ENCODE measurements at regions not wholly inside any gene's neighbourhood (a gene's known extent, or its start where the extent isn't known, plus 50 kb on each side); places are given as distances from the start of the nearest gene placed in this dataset.

GRCh38 chr20:56797023-56797422, 167.9 kb downstream of the TFAP2C start:
- in situ Hi-C loops (cut with HindIII; ENCODE audit: low sequenced_read_pairs), result loop anchor here (5.0 to 10.0 kb wide), 2 partner anchors 75 to 188 kb away; no protein-coding TSS in a partner anchor

DNA sequence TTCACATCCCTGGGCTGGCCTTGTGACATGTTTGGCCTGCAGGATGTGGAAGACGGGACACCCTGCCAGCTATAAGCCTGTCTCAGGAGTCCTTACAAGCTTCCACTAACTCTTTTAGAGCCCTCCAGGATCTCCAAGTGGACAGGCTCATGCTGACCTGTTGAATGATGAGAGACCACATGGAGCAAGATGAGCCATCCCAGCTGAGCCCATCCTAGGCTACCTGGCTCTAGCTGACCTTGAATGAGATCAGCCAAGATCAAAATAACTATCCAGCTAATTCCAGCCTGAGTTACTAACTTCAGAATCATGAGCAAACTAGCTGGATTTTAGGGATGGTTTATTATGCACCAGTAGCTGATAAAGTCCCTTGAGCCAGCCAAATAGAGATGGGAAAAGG, 169.5 kb downstream of the TFAP2C start:
- in situ Hi-C loops (cut with HindIII; ENCODE audit: low sequenced_read_pairs), result loop anchor here (5.0 to 10.0 kb wide), 2 partner anchors 76 to 186 kb away; no protein-coding TSS in a partner anchor

DNA sequence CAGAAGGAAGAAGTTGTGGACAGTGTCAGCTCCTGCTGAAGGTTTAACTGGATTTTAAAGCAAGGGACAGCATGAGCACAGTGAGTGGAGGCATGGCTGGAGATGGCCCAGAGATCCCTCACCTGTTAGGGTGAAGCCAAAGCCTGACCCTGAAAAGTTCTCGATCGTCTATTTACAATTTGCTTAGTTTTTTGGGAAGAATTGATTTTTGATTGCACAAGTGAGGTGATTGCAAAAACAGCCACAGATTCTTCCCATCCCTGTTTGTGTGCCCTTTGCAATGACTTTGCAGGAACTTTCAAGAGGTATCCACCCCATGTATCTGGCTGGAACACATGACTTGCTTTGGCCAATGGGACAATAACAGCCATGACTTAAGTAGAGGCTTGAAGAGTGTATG, 170.1 kb downstream of the TFAP2C start:
- in situ Hi-C loops (cut with HindIII; ENCODE audit: low sequenced_read_pairs), result loop anchor here (5.0 to 10.0 kb wide), 2 partner anchors 77 to 186 kb away; no protein-coding TSS in a partner anchor

DNA sequence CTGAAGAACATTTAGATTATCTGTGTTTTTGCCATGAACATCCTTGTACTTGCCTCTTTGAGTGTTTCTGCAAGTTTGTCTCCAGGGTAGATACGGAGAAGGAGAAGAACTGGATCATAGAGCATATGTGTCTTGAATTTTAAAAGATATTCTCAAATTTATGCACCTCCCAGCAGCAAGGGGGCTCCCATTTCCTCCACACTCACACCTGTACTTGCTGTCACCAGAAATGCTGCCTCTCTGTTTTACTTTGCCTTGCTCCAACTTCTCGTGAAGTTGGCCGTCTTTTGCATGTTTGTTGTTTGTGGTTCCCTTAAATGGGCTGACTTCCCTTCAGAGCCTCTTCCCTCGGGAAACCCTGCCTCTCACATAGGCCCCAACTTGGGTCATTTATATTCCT, 171.0 kb downstream of the TFAP2C start:
- in situ Hi-C loops (cut with HindIII; ENCODE audit: low sequenced_read_pairs), result no loop called here

- in situ Hi-C loops (cut with HindIII; ENCODE audit: low sequenced_read_pairs), result no loop called here
These were observed 173.1 kb downstream of the TFAP2C start for GRCh38 chr20:56801971-56802755.

- in situ Hi-C loops (cut with HindIII; ENCODE audit: low sequenced_read_pairs), result no loop called here
These were observed 173.7 kb downstream of the TFAP2C start for GRCh38 chr20:56802805-56803204.

DNA sequence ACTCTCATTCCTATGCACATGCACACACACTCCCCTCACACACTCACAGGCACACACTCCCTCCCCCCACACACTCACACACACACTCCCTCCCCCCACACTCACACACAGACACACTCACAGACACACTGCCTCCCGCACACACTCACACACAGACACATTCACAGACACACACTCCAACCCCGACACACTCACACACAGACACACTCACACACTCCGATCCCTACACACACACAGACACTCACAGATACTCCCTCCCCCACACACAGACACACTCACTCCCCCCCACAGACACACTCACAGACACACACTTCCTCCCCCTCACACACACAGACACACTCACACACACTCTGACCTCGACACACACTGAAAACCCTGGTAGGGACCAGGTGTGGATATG, 176.2 kb downstream of the TFAP2C start:
- in situ Hi-C loops (cut with HindIII; ENCODE audit: low sequenced_read_pairs), result no loop called here

GRCh38 chr20:56805966-56806365, 176.9 kb downstream of the TFAP2C start:
- in situ Hi-C loops (cut with HindIII; ENCODE audit: low sequenced_read_pairs), result no loop called here

DNA sequence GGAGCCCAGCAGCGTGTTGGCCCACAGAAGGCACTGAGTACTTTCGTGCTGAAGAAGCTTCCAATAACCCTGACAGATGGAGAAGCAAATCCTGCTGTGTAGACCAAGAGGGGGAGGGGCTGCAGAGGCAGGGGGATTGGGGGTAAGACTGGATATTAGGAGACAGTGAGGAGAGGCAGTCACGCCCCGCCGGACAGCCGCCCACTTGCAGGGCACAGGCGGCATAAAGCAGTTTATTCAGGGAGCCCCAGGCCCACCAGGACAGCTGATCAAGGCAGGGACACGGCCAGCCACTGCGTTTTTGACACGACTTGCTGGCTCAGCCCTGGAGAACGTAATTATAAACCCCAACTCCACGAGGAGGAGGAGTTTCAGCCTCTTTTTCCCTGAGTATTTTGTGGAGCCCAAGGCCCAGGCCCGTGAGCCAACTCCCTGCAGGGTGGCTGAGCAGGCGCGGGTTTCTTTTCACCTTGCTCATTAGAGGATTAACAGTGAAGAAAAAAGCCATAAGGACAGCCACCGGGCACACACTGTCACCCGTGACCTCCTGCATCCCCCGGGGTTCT, 177.9 kb downstream of the TFAP2C start:
- in situ Hi-C loops (cut with HindIII; ENCODE audit: low sequenced_read_pairs), result no loop called here

DNA sequence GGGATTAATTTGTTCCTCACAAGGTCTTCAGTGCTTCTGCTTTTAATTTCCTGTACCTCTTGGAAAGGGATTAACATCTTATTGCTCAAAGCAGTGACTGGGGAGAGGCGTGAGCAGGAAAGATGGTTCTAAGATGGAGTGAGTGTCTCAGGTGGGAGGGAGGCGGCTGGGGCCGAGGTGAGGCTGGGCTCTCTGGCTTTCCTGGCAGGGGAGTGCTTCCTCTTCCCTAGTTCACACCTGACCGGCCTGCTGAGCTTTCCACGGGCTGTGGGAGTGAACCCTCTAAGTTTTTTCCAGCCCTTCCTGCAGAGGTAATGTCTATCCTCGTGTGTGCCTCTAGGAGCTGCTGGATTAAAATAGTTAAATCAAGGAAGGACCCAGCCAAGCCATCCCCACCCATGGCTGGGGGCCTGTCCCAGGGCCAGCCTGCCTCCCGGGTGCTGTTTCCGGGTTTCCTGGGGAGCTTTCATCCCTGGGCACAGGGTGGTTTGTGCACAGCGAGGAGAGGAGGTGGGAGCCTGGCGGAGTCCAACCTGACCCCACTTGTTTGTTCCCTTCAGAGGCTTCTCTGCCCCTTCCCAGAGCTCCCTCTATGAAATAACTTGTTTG, 179.1 kb downstream of the TFAP2C start:
- in situ Hi-C loops (cut with HindIII; ENCODE audit: low sequenced_read_pairs), result no loop called here

GRCh38 chr20:56808732-56809131, 179.6 kb downstream of the TFAP2C start:
- in situ Hi-C loops (cut with HindIII; ENCODE audit: low sequenced_read_pairs), result no loop called here

DNA sequence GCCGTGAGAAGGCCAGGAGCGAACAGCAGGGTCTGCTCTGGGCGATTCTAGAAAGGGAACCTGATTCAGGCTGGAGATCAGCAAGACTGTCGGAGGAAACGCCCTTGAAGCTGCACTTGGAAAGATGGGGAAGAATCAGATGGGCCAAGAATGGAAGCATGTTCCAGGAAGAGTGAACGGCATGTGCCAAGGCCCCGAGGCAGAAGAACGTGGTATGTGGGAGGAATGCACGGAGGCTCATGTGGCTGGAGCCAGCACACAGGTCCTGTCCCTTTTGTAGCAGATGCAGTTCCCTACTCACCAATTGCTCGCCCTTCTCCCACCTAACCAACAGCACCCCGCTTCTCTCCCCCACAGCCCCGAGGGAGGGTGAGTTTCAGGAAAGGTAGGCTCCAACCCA, 180.6 kb downstream of the TFAP2C start:
- in situ Hi-C loops (cut with HindIII; ENCODE audit: low sequenced_read_pairs), result no loop called here

- in situ Hi-C loops (cut with HindIII; ENCODE audit: low sequenced_read_pairs), result no loop called here
These were observed 181.0 kb downstream of the TFAP2C start for GRCh38 chr20:56810141-56810540.

DNA sequence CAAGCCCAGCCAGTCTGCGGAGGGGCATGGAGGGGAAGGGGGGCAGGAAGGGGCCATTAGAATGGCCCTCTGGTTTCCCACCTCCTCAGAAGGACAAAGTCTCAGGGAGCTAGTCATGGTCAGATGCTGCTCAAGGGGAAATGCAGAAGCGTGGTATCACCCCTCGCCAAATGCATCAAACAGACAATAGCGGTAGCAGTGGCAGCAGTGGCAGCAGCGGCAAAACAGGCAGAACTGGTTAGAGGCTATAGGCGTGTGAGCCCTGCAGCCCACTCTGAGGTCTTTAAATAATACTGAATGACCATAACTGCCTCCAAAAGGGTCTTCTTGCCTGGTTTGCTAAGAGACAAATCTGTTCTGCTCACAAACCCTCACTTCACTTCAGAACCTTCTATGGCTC, 186.7 kb downstream of the TFAP2C start:
- in situ Hi-C loops (cut with HindIII; ENCODE audit: low sequenced_read_pairs), result no loop called here

GRCh38 chr20:56816349-56816748, 187.2 kb downstream of the TFAP2C start:
- in situ Hi-C loops (cut with HindIII; ENCODE audit: low sequenced_read_pairs), result no loop called here

GRCh38 chr20:56817780-56818675, 188.9 kb downstream of the TFAP2C start:
- in situ Hi-C loops (cut with HindIII; ENCODE audit: low sequenced_read_pairs), result no loop called here

DNA sequence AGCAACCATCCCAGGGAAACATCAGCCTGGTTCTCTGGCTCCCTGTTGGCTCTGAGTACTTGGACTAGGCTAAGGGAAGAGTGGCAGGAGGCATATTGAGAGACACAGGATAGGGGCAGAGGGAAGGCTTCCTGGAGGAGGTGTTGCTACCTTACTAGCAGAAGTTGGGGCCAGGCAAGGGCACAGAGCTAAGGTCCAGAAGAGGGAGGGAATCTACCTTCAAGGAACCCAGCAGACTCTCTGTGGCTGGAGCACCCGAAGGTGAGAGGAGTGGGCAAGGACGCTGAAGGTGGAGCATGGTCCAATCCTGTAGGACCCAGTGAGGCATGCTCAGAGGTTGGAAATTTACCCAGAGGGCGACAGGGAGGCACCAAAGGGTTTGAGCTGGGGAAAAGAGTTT, 191.9 kb downstream of the TFAP2C start:
- in situ Hi-C loops (cut with HindIII; ENCODE audit: low sequenced_read_pairs), result no loop called here

DNA sequence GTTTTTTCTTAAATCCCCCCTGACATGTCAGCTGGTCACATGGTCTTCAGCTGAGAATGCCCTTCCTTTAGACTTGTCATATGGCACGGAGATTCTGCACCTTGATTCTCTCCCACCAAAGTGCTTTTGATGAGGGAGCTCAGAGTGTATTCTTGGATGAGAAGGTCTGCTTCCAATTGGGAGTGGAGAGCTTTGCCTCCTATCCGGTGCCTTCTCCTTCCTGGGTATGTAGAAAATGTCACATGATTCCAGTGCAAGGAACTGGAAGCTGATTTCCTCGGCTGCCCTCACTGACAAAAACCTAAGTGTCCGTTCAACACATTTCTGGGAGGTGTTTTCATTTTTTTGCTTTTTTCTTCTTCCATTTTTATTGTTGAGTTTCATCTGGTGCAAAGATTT, 197.2 kb downstream of the TFAP2C start:
- in situ Hi-C loops (cut with HindIII; ENCODE audit: low sequenced_read_pairs), result no loop called here

GRCh38 chr20:56826705-56827665, 197.9 kb downstream of the TFAP2C start:
- in situ Hi-C loops (cut with HindIII; ENCODE audit: low sequenced_read_pairs), result no loop called here

GRCh38 chr20:56827763-56828162, 198.7 kb downstream of the TFAP2C start:
- in situ Hi-C loops (cut with HindIII; ENCODE audit: low sequenced_read_pairs), result no loop called here
